HEK293 (cell line): ENCODE measurements at regions not wholly inside any gene's neighbourhood (a gene's known extent, or its start where the extent isn't known, plus 50 kb on each side); places are given as distances from the start of the nearest gene placed in this dataset.

ENCODE experiments used
- CTCF ChIA-PET: fragments of 350-600 bp; formaldehyde crosslinking; extraction: SDS; loops from one replicate; lab custom pipeline; 2021; ENCODE audit warnings: antibody characterized with exemption; lab: Yijun Ruan, JAX
- POLR2A ChIA-PET: fragments of 300-600 bp; formaldehyde crosslinking; extraction: SDS; loops from one replicate; lab custom pipeline; 2020; ENCODE audit warnings: antibody characterized with exemption, inconsistent platforms; lab: Yijun Ruan, JAX
- H3K27ac ChIP-seq: fragments of 200-500 bp; sonication (Bioruptor generic); 2 replicates; pipeline ENCODE4 v1.5.1; 2014; ENCODE audit warnings: low read depth, low read length, control low read depth, inconsistent platforms; ENCODE audit errors: extremely low read depth
- H3K36me3 ChIP-seq, 2 experiments: fragments of 200-500 bp in 1 of 2; sonication (Bioruptor generic) in 1 of 2; 1 replicate in 1 of 2; 2 replicates in 1 of 2; pipeline ENCODE4 v1.5.1; 2014 to 2017; ENCODE audit warnings: inconsistent platforms in 2 of 2, low read length in 2 of 2; ENCODE audit not compliant: control insufficient read depth in 2 of 2, insufficient read depth in 1 of 2
- H3K4me1 ChIP-seq: fragments of 200-500 bp; sonication (Bioruptor generic); 2 replicates; pipeline ENCODE4 v1.5.1; 2014; ENCODE audit warnings: mild to moderate bottlenecking, low read length, inconsistent platforms; ENCODE audit not compliant: control insufficient read depth, insufficient read depth
- H3K4me3 ChIP-seq: 2 replicates; pipeline ENCODE4 v1.5.1; 2011; ENCODE audit warnings: low read depth, mild to moderate bottlenecking, control low read depth, low read length, moderate library complexity
- H3K9me3 ChIP-seq: fragments of 200-500 bp; sonication (Bioruptor generic); 2 replicates; pipeline ENCODE4 v1.5.1; 2014; ENCODE audit warnings: low read depth, low read length, inconsistent platforms; ENCODE audit not compliant: control insufficient read depth, insufficient read depth
- AEBP2 ChIP-seq: fragments of 450-650 bp; formaldehyde crosslinking; IDR thresholded peaks from 2 replicates; pipeline ENCODE4 v1.5.1; 2016; ENCODE audit warnings: missing biosample characterization, missing genetic modification characterization, borderline replicate concordance
- ELK4 ChIP-seq: IDR thresholded peaks from 2 replicates; pipeline ENCODE4 v1.6.1; 2011; ENCODE audit warnings: mild to moderate bottlenecking, low read depth, low read length, borderline replicate concordance
- KLF10 ChIP-seq: fragments of 450-650 bp; IDR thresholded peaks from 2 replicates; pipeline ENCODE4 v1.5.1; 2018; ENCODE audit warnings: missing biosample characterization, mild to moderate bottlenecking, missing genetic modification characterization
- MZF1 ChIP-seq: fragments of 450-650 bp; formaldehyde crosslinking; IDR thresholded peaks from 2 replicates; pipeline ENCODE4 v1.5.1; 2017; ENCODE audit warnings: missing biosample characterization, missing genetic modification characterization, borderline replicate concordance
- SETDB1 ChIP-seq: IDR thresholded peaks from one replicate; pipeline ENCODE4 v1.6.1; 2017; ENCODE audit warnings: mild to moderate bottlenecking, low read length, moderate library complexity, mixed read lengths; ENCODE audit not compliant: insufficient read length
- ZNF121 ChIP-seq: fragments of 450-650 bp; formaldehyde crosslinking; IDR thresholded peaks from 2 replicates; pipeline ENCODE4 v1.5.1; 2016; ENCODE audit warnings: missing biosample characterization, missing genetic modification characterization
- ZNF133 ChIP-seq: fragments of 450-650 bp; formaldehyde crosslinking; IDR thresholded peaks from 2 replicates; pipeline ENCODE4 v1.5.1; 2016; ENCODE audit warnings: missing biosample characterization, missing genetic modification characterization
- ZNF221 ChIP-seq: fragments of 450-650 bp; formaldehyde crosslinking; IDR thresholded peaks from 2 replicates; pipeline ENCODE4 v1.5.1; 2017; ENCODE audit warnings: missing biosample characterization, missing genetic modification characterization, borderline replicate concordance
- ZNF23 ChIP-seq: fragments of 450-650 bp; formaldehyde crosslinking; IDR thresholded peaks from 2 replicates; pipeline ENCODE4 v1.5.1; 2016; ENCODE audit warnings: missing biosample characterization, missing genetic modification characterization, borderline replicate concordance
- ZNF248 ChIP-seq: fragments of 450-650 bp; formaldehyde crosslinking; IDR thresholded peaks from 2 replicates; pipeline ENCODE4 v1.5.1; 2017; ENCODE audit warnings: missing biosample characterization, missing genetic modification characterization
- ZNF280C ChIP-seq: fragments of 450-650 bp; formaldehyde crosslinking; IDR thresholded peaks from 2 replicates; pipeline ENCODE4 v1.5.1; 2016; ENCODE audit warnings: missing biosample characterization, missing genetic modification characterization
- ZNF324 ChIP-seq: fragments of 450-650 bp; formaldehyde crosslinking; IDR thresholded peaks from 2 replicates; pipeline ENCODE4 v1.5.1; 2016; ENCODE audit warnings: missing biosample characterization, missing genetic modification characterization
- ZNF473 ChIP-seq: fragments of 450-650 bp; formaldehyde crosslinking; IDR thresholded peaks from 2 replicates; pipeline ENCODE4 v1.5.1; 2017; ENCODE audit warnings: missing biosample characterization, missing genetic modification characterization
- ZNF791 ChIP-seq: fragments of 450-650 bp; formaldehyde crosslinking; IDR thresholded peaks from 2 replicates; pipeline ENCODE4 v1.5.1; 2016; ENCODE audit warnings: missing biosample characterization, missing genetic modification characterization
- ZNF843 ChIP-seq: fragments of 450-650 bp; formaldehyde crosslinking; IDR thresholded peaks from 2 replicates; pipeline ENCODE4 v1.5.1; 2016; ENCODE audit warnings: missing biosample characterization, missing genetic modification characterization
- TF ChIP-seq, protein P1 (sequence below): fragments of 450-650 bp; formaldehyde crosslinking; IDR thresholded peaks from 2 replicates; pipeline ENCODE4 v1.5.1; 2016; ENCODE audit warnings: missing biosample characterization, missing genetic modification characterization

DNA sequence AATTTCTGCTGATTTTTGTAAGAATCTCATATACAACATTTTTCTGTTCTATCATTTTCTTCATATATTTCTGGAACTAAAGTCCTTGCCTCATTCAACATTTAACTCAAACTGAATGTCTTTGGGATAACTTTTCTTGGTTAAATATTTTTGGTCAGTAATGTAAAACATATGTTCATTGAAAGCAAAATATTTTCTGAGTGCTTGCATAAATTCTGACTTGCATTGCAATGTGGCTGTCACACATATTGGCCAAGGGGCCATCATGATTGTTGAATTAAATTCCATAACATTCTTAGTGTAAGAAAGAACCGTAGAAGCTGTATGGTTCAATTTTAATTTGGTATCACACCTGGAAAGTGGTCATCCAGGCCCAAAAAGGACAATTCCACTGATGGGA is 369.4 kb downstream of the GALC start:
- no peak overlapping the region for H3K27ac ChIP-seq
- H3K36me3 ChIP-seq, result no peaks in the 10 kb centered on the region
- POLR2A ChIA-PET, result no interaction called here
- no peak overlapping the region for H3K4me3 ChIP-seq
- no peaks in the 10 kb centered on the region for H3K9me3 ChIP-seq
- no peaks in the 10 kb centered on the region for H3K4me1 ChIP-seq
- CTCF ChIA-PET, result interaction anchor here (0.6 kb wide), 1 partner anchor 8 kb away, joined by 3 read pairs; no protein-coding TSS in a partner anchor
- no peak for TF ChIP-seq KLF10 (tag by site-specific recombination)
- TF ChIP-seq, protein P1, sequence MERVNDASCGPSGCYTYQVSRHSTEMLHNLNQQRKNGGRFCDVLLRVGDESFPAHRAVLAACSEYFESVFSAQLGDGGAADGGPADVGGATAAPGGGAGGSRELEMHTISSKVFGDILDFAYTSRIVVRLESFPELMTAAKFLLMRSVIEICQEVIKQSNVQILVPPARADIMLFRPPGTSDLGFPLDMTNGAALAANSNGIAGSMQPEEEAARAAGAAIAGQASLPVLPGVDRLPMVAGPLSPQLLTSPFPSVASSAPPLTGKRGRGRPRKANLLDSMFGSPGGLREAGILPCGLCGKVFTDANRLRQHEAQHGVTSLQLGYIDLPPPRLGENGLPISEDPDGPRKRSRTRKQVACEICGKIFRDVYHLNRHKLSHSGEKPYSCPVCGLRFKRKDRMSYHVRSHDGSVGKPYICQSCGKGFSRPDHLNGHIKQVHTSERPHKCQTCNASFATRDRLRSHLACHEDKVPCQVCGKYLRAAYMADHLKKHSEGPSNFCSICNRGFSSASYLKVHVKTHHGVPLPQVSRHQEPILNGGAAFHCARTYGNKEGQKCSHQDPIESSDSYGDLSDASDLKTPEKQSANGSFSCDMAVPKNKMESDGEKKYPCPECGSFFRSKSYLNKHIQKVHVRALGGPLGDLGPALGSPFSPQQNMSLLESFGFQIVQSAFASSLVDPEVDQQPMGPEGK (tag by site-specific recombination), result no peak
- no peak for TF ChIP-seq ZNF843 (tag by site-specific recombination)
- TF ChIP-seq ELK4, result no peak
- TF ChIP-seq AEBP2 (tag by site-specific recombination), result no peak
- TF ChIP-seq ZNF473 (tag by site-specific recombination), result no peak
- TF ChIP-seq, all 188 proteins: peak for 0

DNA sequence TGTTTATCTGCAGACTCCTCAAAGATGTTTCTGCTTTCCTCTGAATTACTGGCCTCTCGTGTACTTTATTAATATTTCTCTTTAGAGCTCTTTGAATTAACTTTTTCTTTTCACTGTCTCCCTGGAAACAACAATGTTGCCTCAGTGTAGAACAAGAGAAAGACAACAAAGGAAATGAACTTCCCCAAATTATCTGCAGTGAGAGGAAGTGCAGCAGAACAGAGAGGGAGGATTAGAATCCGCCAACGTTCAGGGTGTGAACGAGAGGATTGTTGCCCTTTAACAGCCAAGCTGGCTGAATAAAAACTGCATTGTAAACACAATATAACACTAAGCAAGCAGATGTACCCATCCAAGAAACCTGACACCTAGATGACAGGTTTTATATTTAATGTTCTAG is 375.9 kb downstream of the GALC start:
- no peaks in the 10 kb centered on the region for H3K4me1 ChIP-seq
- no peak for TF ChIP-seq ZNF121 (tag by site-specific recombination)
- no peak for TF ChIP-seq ZNF280C
- TF ChIP-seq ZNF324, result no peak
- TF ChIP-seq ZNF791 (tag by site-specific recombination), result no peak
- no peak for TF ChIP-seq ZNF133
- no peak for TF ChIP-seq ZNF248
- no peak for TF ChIP-seq SETDB1
- TF ChIP-seq, protein P1 (tag by site-specific recombination), result no peak
- TF ChIP-seq ZNF23 (tag by site-specific recombination), result no peak
- TF ChIP-seq ZNF221 (tag by site-specific recombination), result no peak
- TF ChIP-seq MZF1 (tag by site-specific recombination), result no peak
- H3K27ac ChIP-seq, result no peak overlapping the region
- H3K36me3 ChIP-seq, result no peaks in the 10 kb centered on the region
- H3K4me3 ChIP-seq, result no peak overlapping the region
- ChIA-PET CTCF (no interaction called here), POLR2A (no interaction called here)
- no peaks in the 10 kb centered on the region for H3K9me3 ChIP-seq
